ENCODE measurements at regions not wholly inside any gene's neighbourhood (a gene's known extent, or its start where the extent isn't known, plus 50 kb on each side); places are given as distances from the start of the nearest gene placed in this dataset.

- DNase-seq (ENCODE audit: low spot score), result no peak
Observed at GRCh38 chr6:99073223-99073622, 125.5 kb upstream of the FBXL4 start.

- no peak for DNase-seq (ENCODE audit: low spot score)
Observed at GRCh38 chr6:99066044-99066443, 118.3 kb upstream of the FBXL4 start.

DNA sequence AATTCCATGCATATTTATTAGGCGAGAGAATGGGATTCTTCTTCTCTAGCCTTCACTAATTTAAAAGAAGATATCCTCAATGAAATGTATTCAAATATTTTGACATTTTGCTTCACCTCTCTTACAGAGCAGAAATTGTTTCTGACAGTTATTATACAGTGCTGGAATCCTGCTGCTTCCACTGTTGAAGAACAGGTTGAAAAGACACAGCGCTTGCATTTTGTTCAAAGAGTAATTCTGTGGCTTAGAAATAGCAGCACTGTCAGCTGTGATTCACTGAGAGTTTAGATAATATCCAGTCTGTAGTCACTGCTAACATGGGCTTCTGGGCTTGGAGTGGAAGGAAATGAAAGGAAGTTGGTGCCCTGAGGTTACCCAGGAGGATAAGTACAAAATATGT is 117.1 kb upstream of the FBXL4 start:
- DNase-seq (ENCODE audit: low spot score), result no peak

GRCh38 chr6:99036672-99037071 is 88.9 kb upstream of the FBXL4 start:
- no peak for DNase-seq (ENCODE audit: low spot score)

DNA sequence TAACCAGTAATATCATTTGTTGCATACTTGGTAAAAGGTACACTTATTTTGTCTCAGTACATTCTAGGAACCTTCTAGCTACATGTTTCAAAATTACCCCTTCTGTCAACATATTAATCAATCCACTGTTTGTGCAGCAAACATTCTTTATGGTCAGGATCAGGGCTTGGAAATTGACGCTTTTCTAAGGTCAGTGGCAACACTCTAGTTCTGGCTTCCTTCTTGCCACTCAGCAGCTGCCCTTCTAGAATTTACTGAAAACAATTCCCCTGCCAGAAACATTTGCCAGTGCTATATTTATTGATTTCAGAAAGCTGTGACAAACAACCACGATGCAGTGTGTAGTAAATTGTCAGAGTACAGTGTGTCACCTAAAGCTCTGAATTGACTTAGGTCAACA is 84.7 kb upstream of the FBXL4 start:
- no peak for DNase-seq (ENCODE audit: low spot score)

DNA sequence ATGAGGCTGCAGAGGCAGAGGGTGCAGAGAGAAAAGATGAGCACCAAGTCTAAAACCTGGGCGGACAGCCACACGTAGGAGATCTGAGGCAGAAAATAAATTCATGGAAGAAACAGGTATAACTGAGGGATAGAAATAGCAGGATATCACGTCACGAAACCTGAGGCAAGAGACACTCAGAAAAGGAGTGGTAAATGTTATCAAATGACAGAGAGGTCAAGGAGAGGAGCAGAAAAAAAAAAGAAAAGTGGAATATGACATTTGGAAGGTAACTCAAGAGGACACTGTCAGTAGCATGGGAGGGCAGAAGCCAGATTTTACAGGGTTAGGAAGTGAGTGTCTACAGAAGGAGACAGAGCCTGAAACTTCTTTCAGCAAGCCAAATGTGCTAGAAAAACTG is 84.2 kb upstream of the FBXL4 start:
- DNase-seq (ENCODE audit: low spot score), result no peak

DNA sequence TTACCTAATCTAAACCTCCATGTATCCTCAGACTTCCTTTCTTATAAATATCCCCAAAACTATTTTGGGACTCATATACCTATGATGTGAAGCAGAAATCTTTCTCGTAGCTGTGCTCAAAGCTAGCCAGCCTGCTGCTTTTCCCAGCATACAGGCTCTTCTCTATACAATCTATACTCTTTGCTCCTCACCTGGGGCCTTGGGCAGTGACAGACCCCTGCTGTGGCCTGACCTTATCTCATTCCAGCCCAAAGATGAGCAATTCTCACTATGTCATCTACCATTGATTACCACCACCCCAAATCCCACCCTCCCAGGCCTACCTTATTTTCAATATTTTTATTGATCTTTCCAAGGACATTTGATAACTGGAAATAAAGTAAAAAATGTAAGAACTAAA is 83.2 kb upstream of the FBXL4 start:
- no peak for DNase-seq (ENCODE audit: low spot score)

GRCh38 chr6:99026135-99026534 is 78.4 kb upstream of the FBXL4 start:
- peak; percentile 5 for DNase-seq (ENCODE audit: low spot score)

DNA sequence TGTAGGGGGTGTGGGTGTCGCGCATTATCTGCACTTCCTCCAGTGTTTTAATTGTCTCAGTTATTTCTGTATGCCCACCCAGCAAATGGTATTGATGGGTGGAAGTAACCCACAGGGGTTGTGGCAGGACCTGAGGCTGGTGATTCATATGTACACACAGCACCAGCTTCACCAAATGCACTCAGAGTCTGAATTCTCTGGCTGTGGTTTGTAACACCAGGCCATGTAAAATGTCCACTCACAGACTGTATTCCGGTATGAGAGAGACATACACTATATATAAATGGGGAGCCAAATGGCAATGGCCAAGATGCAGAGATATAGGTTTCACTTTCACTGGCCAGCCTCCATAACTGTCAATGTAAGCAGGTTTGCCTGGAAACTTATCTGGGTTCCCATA is 76.3 kb upstream of the FBXL4 start:
- DNase-seq (ENCODE audit: low spot score), result no peak

DNA sequence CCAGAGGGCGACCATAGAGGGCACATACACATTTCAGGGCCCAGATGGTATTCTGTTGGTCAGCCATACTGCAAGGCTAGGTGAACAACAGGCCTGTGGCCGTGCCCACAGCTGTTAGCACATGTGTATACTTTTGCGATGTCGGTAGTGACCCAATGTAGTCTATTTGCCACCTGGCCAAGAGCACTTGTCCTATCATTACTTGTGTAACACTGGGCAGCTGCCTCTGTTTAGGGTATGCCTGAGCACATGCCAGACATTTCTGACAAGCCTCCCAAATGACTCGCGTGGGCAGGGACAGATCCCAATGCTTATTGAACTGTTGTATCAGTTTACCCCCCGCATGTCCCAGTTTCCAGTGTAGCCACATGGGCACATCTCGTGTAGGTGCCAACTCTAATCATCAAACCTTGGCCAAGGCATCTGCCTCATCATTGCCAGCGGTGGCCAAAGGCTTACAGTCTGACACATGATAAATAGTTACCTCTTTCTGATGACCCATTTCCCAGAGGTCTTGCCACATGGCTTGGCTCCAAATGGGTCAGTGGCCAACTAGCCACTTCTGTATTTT is 74.4 kb upstream of the FBXL4 start:
- DNase-seq (ENCODE audit: low spot score), result no peak

DNA sequence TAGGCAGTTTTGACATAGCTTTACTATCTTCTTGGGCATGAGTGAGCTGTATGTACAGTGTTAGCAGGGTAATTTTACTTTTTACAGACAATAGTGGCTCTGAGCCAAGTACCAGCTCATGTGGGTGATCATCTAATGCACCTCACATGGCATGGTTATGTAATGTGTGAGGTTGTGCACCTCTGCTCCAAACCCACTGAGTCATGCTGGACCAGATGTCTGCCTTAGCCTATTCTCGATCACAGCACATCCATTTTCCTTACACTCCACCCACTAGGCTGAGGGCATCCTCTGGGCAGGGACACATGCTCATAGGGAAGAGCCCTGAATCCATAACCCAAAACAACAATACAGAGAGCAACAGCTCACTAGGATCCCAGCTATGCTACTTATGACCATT is 71.6 kb upstream of the FBXL4 start:
- peak; percentile 22 for DNase-seq (ENCODE audit: low spot score)

DNA sequence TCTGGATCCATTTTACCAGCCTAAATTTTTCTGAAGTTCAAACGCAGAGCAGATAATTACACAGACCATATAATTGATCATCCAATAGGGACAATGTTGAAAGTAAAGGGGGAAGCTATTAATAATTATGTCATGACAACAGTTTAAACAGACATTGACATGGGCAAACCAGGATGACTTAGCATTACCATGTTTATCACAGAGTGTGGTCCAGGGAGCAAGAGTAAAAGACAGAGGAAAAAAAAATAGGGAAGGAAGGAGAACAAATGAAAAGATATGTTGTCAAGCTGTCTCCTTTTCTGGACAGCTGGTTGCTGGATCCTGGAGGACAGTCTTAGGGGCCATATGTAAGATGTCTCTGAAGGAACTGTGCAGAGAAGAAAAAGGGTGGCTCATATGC is 69.4 kb upstream of the FBXL4 start:
- no peak for DNase-seq (ENCODE audit: low spot score)

GRCh38 chr6:99016355-99016754 is 68.6 kb upstream of the FBXL4 start:
- DNase-seq (ENCODE audit: low spot score), result peak; percentile 2

GRCh38 chr6:99014061-99014460 is 66.3 kb upstream of the FBXL4 start:
- no peak for DNase-seq (ENCODE audit: low spot score)

GRCh38 chr6:99013661-99014060 is 65.9 kb upstream of the FBXL4 start:
- no peak for DNase-seq (ENCODE audit: low spot score)

DNA sequence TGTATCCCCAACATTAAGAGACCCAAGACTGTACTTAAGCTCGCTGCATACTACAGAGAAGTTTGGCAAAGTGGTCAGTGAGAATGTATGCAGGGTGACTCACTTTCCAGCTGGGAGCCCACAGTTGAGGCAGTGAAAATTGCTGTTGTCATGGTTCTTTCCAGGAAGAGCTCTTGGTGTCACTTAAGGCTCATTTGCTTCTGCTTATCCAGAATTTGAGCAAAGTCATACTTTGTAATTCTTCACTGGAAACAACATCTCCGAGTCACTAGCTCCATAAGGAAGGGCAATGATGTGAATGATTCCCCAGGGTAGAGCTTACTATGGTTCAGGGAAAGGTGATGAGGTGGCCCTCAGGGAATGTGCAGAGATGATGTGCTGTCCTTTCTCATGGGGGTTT is 65.4 kb upstream of the FBXL4 start:
- DNase-seq (ENCODE audit: low spot score), result peak; percentile 84

GRCh38 chr6:99011151-99011550 is 63.4 kb upstream of the FBXL4 start:
- no peak for DNase-seq (ENCODE audit: low spot score)

GRCh38 chr6:99002831-99003230 is 55.1 kb upstream of the FBXL4 start:
- DNase-seq (ENCODE audit: low spot score), result no peak

- no peak for DNase-seq (ENCODE audit: low spot score)
Observed at GRCh38 chr6:98998103-98998502, 50.4 kb upstream of the FBXL4 start.
